ENCODE measurements at regions not wholly inside any gene's neighbourhood (a gene's known extent, or its start where the extent isn't known, plus 50 kb on each side); places are given as distances from the start of the nearest gene placed in this dataset.
"Not testable (repeated sequence)": the region's sequence is repeated elsewhere in the genome, so short reads cannot be mapped to it uniquely, and the experiment has no call there.

GRCh38 chr3:13245615-13245978 is 172.4 kb upstream of the IQSEC1 start:
- no peak for DNase-seq

DNA sequence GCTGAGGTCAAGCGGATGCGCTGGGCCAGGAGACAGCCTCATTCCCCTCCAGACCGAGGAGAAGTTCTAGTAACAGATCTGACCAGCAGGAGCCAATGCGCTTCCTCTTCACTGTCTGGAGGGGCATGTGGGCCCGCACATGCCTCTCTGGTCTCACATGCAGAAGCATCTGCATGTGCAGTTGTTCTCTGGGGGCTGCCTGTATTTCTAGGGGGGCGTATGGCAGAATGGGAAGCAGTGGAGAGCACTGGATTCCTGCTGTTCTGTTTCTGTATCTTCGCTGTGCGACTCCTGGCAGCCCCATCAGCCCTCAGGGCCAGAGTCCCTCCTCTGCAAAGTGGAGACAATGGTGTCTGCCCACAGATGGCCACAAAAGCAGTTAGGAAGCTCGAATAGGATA is 170.4 kb upstream of the IQSEC1 start:
- DNase-seq, result no peak

- DNase-seq, result no peak
Measured at GRCh38 chr3:13242364-13242737, 169.1 kb upstream of the IQSEC1 start.

GRCh38 chr3:13241621-13242363 is 168.6 kb upstream of the IQSEC1 start:
- DNase-seq, result no peak

- DNase-seq, result no peak
Measured at GRCh38 chr3:13240928-13241618, 167.8 kb upstream of the IQSEC1 start.

GRCh38 chr3:13239467-13239760 is 166.2 kb upstream of the IQSEC1 start:
- no peak for DNase-seq

- no peak for DNase-seq
Measured at GRCh38 chr3:13238687-13239466, 165.6 kb upstream of the IQSEC1 start.

DNA sequence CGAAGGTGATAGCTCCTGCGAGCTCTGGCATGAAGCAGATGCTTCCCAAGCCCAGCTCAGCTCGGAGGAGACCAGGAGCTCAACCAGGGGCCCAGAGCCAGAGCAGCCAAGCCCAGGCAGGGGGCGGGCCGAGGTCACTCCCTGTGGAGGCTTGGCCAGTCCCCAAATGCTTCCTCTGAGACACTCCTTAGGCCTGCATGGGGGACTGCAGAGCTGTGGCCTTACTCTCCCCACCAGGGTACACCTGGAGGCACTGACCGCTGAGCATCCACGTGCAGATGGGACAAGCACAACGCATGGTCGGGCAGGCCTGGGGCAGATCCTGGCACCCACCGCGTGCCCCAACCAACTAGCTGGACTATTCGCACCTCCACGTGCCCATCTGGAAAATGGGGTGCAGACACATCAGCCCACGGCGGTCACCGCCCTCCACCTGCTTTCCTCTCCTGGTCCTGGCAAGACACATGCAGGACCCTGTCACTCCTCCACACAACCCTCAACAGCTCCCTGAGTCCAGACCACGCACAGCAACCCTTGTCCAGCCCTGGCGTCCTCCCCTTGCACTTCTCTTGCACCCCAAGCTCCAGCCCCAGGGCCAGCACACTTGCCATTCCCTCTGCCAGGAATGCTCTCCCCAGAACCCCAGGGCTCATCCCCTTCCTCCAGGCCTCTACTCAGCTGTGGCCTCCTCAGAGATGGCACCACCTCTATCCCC is 164.7 kb upstream of the IQSEC1 start:
- no peak for DNase-seq

DNA sequence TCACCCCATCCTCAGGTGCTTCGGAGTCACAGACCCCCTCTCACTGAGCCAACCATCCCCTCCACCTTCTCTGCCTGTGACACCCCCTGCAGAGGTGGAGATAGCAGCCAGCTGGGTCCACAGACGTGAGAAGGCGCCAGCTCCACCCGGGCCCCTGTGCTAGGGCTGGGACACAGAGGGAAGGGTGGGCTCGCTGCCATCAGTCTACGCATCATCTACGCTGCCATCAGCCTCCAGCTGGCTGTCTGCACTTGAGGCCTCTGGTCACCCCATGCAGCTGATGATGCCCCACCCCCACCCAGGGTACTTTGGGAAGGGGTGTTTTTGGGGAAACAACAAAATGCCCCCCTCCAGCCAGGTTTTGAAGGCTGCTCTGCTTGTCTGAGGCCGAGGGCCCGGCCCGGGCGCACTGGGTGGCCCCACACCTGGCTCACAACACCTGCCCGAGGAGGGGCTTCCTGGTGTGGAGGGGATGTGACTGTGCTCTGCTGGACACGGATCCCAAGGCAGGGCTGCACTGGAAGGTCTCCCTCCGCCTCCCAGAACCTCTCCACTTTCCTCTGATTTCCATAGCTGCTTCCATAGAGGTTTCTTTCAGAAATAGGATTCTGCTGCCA is 163.4 kb upstream of the IQSEC1 start:
- DNase-seq, result no peak

- DNase-seq, result no peak
Measured at GRCh38 chr3:13235897-13236296, 162.7 kb upstream of the IQSEC1 start.

DNA sequence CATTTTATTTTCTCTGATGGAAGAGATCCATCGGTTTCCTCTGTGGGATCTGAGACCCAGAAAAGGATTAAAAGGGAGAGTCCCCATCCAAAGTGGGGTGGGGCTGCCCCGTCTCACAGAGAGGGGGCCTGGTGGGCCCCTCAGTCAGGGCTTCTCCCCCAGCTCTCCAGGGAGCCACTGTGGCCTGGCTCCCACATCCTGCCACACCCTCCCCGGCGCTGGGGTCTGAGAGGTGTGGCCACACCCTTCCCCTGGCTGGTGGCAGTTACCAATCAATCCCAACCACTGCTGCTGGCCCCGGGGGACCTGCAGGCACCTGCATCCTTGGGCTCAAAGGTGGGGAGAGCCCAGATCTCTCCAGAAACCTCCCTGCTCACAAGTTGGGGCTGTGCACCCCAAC is 161.8 kb upstream of the IQSEC1 start:
- peak; percentile 9 for DNase-seq

GRCh38 chr3:13234666-13235065 is 161.4 kb upstream of the IQSEC1 start:
- no peak for DNase-seq

- DNase-seq, result peak; percentile 51
Measured at GRCh38 chr3:13233487-13234485, 160.6 kb upstream of the IQSEC1 start.

DNA sequence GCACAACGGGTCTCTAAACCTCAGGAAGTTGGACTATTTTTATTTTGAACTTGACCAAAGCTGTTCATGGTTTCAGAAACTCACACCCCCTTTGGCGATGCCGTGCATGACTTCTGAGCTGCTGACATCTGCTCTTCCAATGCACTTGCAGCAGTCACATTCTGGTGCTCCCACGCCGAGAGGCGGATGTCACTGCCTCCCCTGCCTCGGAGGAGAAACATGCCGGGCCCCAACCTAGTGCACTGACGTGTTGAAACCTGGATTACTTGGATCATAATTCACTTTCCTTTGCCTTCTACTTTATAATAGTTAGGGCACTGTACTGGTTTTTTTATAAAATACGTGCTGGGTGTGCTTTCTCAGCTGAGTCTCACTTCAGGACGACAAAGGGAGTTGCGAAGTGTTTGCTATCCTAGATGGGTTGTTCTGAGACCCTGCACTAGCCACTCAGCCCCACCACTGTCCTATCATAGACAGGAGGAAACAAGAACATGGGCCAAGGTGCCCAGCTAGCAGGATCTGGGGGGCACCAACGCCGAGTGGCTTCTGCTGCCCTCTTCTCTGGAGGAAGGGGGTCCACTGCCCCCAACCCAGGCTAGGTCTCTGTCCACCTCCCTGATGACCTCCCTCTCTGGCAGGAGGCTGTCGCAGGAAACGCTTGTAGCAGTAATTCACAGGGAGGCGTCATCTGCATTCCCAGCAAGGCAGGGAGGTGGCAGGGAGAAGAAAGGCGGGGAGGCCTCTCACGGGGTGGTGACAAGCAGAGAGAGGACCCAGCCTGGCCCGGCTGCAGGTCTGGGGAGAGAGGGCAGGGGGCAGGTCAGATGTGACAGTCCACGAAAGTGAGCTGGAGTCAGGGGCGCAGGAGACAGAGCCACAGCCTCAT is 158.8 kb upstream of the IQSEC1 start:
- DNase-seq, result no peak

DNA sequence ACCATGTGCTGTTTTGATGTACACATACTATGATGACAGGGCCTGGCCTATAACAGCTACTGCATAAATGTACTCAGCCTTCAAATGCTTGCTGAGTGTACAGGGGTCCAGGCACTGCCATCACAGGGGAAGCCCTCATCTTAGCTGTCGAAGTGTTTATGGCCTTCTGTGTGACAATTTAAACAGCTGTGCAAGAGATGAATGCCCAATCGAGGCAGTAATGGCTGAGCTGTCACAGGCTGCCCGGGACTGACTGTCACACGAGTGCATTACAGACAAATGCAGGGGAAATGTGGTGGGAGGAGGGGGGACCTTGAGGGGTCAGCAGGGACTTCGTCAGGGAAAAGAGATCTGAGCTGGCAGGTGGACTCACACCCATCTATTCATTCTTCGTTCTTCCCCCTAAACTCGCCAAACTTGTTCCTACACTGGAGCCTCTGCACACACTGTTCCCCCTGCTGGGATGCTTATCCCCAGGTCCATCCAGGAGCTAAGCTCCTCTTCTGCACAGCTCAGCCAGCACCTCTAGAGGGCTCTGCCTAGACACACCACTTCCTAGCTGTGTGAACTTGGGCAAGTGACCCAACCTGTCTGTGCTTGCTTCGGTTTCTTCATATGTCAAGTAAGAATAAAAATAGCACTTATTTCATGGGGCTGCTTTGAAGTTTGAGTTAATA is 156.2 kb upstream of the IQSEC1 start:
- DNase-seq, result no peak

- DNase-seq, result no peak
Measured at GRCh38 chr3:13228584-13228983, 155.4 kb upstream of the IQSEC1 start.

DNA sequence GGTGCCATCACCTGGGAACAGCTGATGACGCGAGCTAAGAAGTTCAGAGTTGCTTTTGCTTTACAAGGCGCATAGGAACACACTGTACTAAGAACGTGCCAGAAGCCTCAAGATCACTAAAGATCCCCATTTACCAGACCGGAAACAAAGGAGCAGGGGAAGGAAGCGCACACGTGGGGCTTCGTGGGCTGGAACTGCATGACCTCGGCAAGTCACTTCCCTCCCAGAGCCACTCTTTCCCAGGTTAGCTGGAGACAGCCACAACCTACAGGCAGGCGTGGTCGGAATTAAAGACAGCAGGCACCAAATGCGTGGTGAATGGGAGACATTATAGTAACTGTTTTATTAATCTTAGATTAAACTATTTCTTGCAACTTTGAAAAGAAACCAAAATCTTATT is 154.9 kb upstream of the IQSEC1 start:
- DNase-seq, result not testable (repeated sequence)

DNA sequence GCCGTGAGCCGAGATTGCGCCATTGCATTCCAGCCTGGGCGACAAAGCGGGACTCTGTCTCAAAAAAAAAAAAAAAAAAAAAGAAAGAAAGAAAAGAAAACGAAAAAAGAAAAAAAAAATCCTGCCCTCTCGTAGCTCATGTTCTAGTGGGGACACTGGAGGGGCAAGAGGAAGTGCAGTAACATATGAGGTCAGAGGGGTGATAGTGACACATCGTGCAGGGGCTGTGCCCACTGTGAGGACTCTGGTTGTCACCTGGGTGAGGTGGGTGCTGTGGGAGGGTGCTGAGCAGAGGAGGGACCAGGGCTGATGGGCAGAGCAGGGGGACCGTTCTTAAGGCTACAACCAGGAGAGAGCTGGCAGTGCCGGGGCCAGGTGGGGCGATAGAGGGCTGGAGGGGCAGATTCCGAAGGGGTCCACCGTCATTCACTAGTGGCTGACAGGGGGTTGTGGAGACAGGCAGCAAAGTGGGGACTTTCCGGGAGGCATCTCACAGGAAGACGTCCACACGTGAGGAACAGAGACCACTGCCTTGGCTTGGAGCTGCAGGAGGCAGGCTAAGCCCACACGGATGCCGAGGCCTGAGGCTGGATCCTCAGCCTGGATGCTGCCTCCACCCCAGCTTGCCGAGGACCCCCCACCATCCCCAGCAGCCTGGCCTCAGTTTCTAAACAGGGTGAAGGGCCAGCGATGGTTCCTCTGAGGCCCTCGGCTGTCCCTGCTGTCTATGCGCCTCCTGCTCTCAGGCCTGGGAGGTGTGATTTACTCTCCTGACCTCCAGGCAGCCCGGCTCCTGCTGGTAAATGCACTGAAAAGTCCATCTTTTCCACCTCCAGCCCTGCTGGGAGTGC is 154.3 kb upstream of the IQSEC1 start:
- no peak for DNase-seq

DNA sequence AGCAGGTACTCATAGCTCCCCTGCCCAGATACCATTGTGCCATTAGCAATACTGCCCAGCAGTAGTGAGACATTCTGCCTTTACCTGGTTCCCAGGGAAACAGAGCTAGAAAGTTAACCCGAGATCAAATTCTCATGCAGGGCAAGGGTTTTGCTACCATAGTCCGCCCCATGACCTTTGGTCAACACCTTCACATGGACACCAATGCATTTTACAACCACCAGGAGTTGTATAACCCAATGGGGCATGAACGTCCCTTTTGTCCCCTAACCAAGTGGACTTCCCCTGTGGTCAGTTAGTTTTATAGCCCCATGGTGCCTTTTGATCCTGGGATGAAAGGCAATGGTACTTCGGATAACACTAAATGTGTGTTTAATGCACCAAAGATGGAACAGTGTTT is 151.7 kb upstream of the IQSEC1 start:
- DNase-seq, result no peak

All from CD4-positive, alpha-beta T cell treated with Interferon gamma for 1 hour (primary cell).